Stimulated activated CD4-positive, alpha-beta T cell treated with anti-CD3 and anti-CD28 coated beads, Interleukin-1b, Interleukin-23, amount 100 ng/mL, for 48 hours (primary cell): ENCODE measurements at regions not wholly inside any gene's neighbourhood (a gene's known extent, or its start where the extent isn't known, plus 50 kb on each side); places are given as distances from the start of the nearest gene placed in this dataset.

ENCODE experiments used
- DNase-seq: peaks from one replicate; pipeline ENCODE4 v3.0.0-alpha.2; 2020

- no peak for DNase-seq
These were observed 60.5 kb upstream of the NCOR2 start for GRCh38 chr12:124627956-124628355.

GRCh38 chr12:124626971-124627411 is 59.6 kb upstream of the NCOR2 start:
- no peak for DNase-seq

- no peak for DNase-seq
These were observed 58.7 kb upstream of the NCOR2 start for GRCh38 chr12:124625867-124626675.

- no peak for DNase-seq
These were observed 57.4 kb upstream of the NCOR2 start for GRCh38 chr12:124624823-124625222.

- DNase-seq: no peak
These were observed 56.1 kb upstream of the NCOR2 start for GRCh38 chr12:124623344-124624035.

GRCh38 chr12:124622764-124623163 is 55.4 kb upstream of the NCOR2 start:
- no peak for DNase-seq

- no peak for DNase-seq
These were observed 54.9 kb upstream of the NCOR2 start for GRCh38 chr12:124622331-124622730.

GRCh38 chr12:124621296-124621660 is 53.9 kb upstream of the NCOR2 start:
- DNase-seq: no peak

GRCh38 chr12:124620606-124621295 is 53.3 kb upstream of the NCOR2 start:
- DNase-seq: no peak

- DNase-seq: no peak
These were observed 51.0 kb upstream of the NCOR2 start for GRCh38 chr12:124618291-124618902.

- DNase-seq: no peak
These were observed 50.2 kb upstream of the NCOR2 start for GRCh38 chr12:124617615-124618014.
